HCT116 (cell line): ENCODE measurements at regions not wholly inside any gene's neighbourhood (a gene's known extent, or its start where the extent isn't known, plus 50 kb on each side); places are given as distances from the start of the nearest gene placed in this dataset.

Experiments used
- CTCF ChIP-seq, 3 experiments: fragments of 200-600 bp in 1 of 3; sonication (generic) in 1 of 3; IDR thresholded peaks in 2 of 3; conservative IDR thresholded peaks in 1 of 3; 2 replicates each; pipeline ENCODE4 v1.5.1; 2012 to 2017; ENCODE audit warnings: low read depth in 2 of 3, low read length in 2 of 3, antibody characterized with exemption in 1 of 3, borderline replicate concordance in 1 of 3, control low read depth in 1 of 3, mild to moderate bottlenecking in 1 of 3, mixed read lengths in 1 of 3, mixed run types in 1 of 3, moderate library complexity in 1 of 3; ENCODE audit not compliant: insufficient read depth in 1 of 3
- RAD21 ChIP-seq: IDR thresholded peaks from 2 replicates; pipeline ENCODE4 v1.6.1; 2012; ENCODE audit warnings: low read depth, mild to moderate bottlenecking
- ZBTB33 ChIP-seq: IDR thresholded peaks from 2 replicates; pipeline ENCODE4 v1.6.1; 2011; ENCODE audit warnings: mild to moderate bottlenecking, low read length, moderate library complexity; ENCODE audit not compliant: insufficient replicate concordance; ENCODE audit errors: extremely low read depth

GRCh38 chr5:57683036-57683630 is 200.5 kb upstream of the ACTBL2 start:
- TF ChIP-seq CTCF (IDR thresholded peaks at IDR 0.05 in 2 of 3, conservative IDR thresholded peaks at IDR 0.05 in 1 of 3; ENCODE audit: borderline replicate concordance in 1 of 3, insufficient read depth in 1 of 3, low read depth in 2 of 3, low read length in 2 of 3) (no peak), RAD21 (no peak), ZBTB33 (no peak)
